ENCODE measurements at regions not wholly inside any gene's neighbourhood (a gene's known extent, or its start where the extent isn't known, plus 50 kb on each side); places are given as distances from the start of the nearest gene placed in this dataset.

GRCh38 chr5:173689171-173689736 lies 72.8 kb upstream of the BOD1 start:
- no peak for TF ChIP-seq CTCF (IDR thresholded peaks at IDR 0.05)
- TF ChIP-seq POLR2A (IDR thresholded peaks at IDR 0.05) = no peak

Measured in heart left ventricle (tissue), 13 donors.